ENCODE measurements at regions not wholly inside any gene's neighbourhood (a gene's known extent, or its start where the extent isn't known, plus 50 kb on each side); places are given as distances from the start of the nearest gene placed in this dataset.

- DNase-seq (ENCODE audit: extremely low read depth, low read depth) = no peak
- no peak for TF ChIP-seq CTCF (IDR thresholded peaks at IDR 0.05; ENCODE audit: low read depth, low read length)
Observed at GRCh38 chr20:50397058-50397457, 113.1 kb upstream of the PTPN1 start.

GRCh38 chr20:50398064-50398463 is 112.1 kb upstream of the PTPN1 start:
- no peak for TF ChIP-seq CTCF (IDR thresholded peaks at IDR 0.05; ENCODE audit: low read depth, low read length)
- DNase-seq (ENCODE audit: extremely low read depth, low read depth) = no peak

GRCh38 chr20:50398471-50398820 is 111.7 kb upstream of the PTPN1 start:
- no peak for TF ChIP-seq CTCF (IDR thresholded peaks at IDR 0.05; ENCODE audit: low read depth, low read length)

GRCh38 chr20:50398821-50399554 is 111.2 kb upstream of the PTPN1 start:
- DNase-seq (ENCODE audit: extremely low read depth, low read depth) = no peak
- TF ChIP-seq CTCF (IDR thresholded peaks at IDR 0.05; ENCODE audit: low read depth, low read length) = no peak

More at GRCh38 chr20:50398471-50398820, 111.7 kb upstream of the PTPN1 start:
- no peak for DNase-seq (ENCODE audit: extremely low read depth, low read depth)

- TF ChIP-seq CTCF (IDR thresholded peaks at IDR 0.05; ENCODE audit: low read depth, low read length) = no peak
- DNase-seq (ENCODE audit: extremely low read depth, low read depth) = no peak
Observed at GRCh38 chr20:50399555-50399916, 110.6 kb upstream of the PTPN1 start.

- DNase-seq (ENCODE audit: extremely low read depth, low read depth) = no peak
- TF ChIP-seq CTCF (IDR thresholded peaks at IDR 0.05; ENCODE audit: low read depth, low read length) = no peak
Observed at GRCh38 chr20:50399917-50400704, 110.1 kb upstream of the PTPN1 start.
